GM12891 (cell line): ENCODE measurements at regions not wholly inside any gene's neighbourhood (a gene's known extent, or its start where the extent isn't known, plus 50 kb on each side); places are given as distances from the start of the nearest gene placed in this dataset.
A peak's percentile ranks its signal among the peaks of the same experiment; 100 is the strongest.

ENCODE experiments used
- DNase-seq: peaks from one replicate; pipeline ENCODE4 v3.0.0; 2011; ENCODE audit warnings: low spot score; ENCODE audit not compliant: insufficient read length
- FAIRE-seq: peaks from 2 replicates; lab custom pipeline; 2011; peaks lifted over from hg19 to GRCh38; lab: Jason Lieb, UNC
- PAX5 ChIP-seq: IDR thresholded peaks from 2 replicates; pipeline ENCODE4 v1.6.1; 2011; ENCODE audit warnings: low read length, moderate library complexity, mild to moderate bottlenecking; ENCODE audit not compliant: insufficient read depth, severe bottlenecking
- POLR2A ChIP-seq: IDR thresholded peaks from 2 replicates; pipeline ENCODE4 v1.6.1; 2011; ENCODE audit warnings: low read depth, low read length, control low read depth
- POLR2AphosphoS5 ChIP-seq: IDR thresholded peaks from 2 replicates; pipeline ENCODE4 v1.6.1; 2011; ENCODE audit warnings: low read depth, low read length, control low read depth
- POU2F2 ChIP-seq: IDR thresholded peaks from 2 replicates; pipeline ENCODE4 v1.6.1; 2011; ENCODE audit warnings: low read depth, mild to moderate bottlenecking, control low read depth, low read length, moderate library complexity
- SPI1 ChIP-seq: IDR thresholded peaks from 2 replicates; pipeline ENCODE4 v1.6.1; 2011; ENCODE audit warnings: low read depth, low read length, control low read depth
- TAF1 ChIP-seq: IDR thresholded peaks from 2 replicates; pipeline ENCODE4 v1.6.1; 2011; ENCODE audit warnings: low read depth, low read length, control low read depth

- no peak for FAIRE-seq
- DNase-seq, result no peak
These were observed 650.0 kb upstream of the ZNF608 start for GRCh38 chr5:125396462-125396861.

DNA sequence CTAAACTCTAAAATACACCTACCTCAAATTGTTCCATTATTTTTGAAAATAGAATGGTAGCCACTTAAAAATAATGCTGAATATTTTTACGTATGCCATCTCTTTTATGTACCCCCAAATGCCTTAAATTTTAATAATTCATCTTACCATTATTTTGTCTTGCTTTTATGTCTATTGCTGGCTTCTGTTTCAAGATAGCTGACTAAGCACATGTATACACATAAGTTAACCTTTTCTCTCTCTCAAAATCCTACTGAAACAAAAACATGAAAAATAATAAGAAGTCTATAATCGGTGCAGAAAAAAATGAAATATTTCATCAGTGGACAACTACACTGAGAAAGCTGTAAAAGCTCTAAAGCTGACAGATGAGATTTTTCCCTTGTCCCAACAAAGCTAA is 652.0 kb upstream of the ZNF608 start:
- no peak for FAIRE-seq
- TF ChIP-seq PAX5, result no peak
- no peak for TF ChIP-seq TAF1
- no peak for TF ChIP-seq POU2F2
- TF ChIP-seq POLR2A, result no peak
- TF ChIP-seq POLR2AphosphoS5, result no peak
- no peak for TF ChIP-seq SPI1
- DNase-seq, result no peak

More at GRCh38 chr5:125396462-125396861, 650.0 kb upstream of the ZNF608 start:
- TF ChIP-seq POLR2AphosphoS5, result no peak
- TF ChIP-seq POU2F2, result no peak
- no peak for TF ChIP-seq TAF1
- no peak for TF ChIP-seq SPI1

DNA sequence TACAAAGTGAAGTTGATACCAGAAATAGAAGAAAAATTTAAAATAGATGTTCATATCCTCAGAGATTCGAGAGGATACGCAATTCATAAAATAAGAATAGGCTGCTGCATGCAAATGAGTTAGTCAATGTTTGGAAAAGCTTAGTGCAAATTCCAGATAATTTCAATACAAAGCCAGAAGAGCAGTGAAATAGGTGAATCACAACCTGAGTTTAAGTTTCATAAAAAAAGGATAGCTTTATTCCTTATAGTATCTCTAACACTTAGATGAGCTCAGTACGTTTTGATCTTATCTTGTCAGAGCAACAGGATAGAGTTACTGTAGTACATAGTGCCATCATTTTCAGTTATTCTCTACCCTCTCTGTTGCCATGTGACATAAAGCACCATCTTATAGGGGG is 653.4 kb upstream of the ZNF608 start:
- no peak for FAIRE-seq
- TF ChIP-seq POU2F2, result no peak
- TF ChIP-seq SPI1, result no peak
- TF ChIP-seq POLR2A, result no peak
- no peak for TF ChIP-seq TAF1
- TF ChIP-seq POLR2AphosphoS5, result no peak
- no peak for TF ChIP-seq PAX5
- no peak for DNase-seq

GRCh38 chr5:125401724-125402622 is 655.5 kb upstream of the ZNF608 start:
- no peak for FAIRE-seq
- DNase-seq, result no peak
- no peak for TF ChIP-seq POLR2AphosphoS5
- no peak for TF ChIP-seq POU2F2
- TF ChIP-seq TAF1, result no peak
- no peak for TF ChIP-seq SPI1
- no peak for TF ChIP-seq POLR2A
- TF ChIP-seq PAX5, result no peak

DNA sequence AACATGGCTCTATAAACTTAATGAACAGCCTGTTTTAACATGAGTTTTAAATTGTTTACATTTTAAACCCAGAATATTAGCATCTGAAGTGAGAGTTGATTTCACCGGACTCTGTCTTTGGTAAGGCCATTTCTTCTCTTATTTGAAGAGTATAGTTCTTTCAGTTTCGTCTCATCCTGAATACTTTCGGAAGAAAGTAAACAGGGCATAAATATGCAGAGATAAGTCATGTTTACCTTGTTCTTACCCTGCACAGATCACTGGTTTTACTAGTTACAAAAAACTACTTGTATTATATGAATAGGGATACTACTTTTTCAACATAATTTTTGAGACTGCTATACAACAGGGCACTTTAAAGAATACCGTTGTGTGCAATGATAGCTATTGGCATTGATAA is 656.3 kb upstream of the ZNF608 start:
- FAIRE-seq, result no peak
- TF ChIP-seq POU2F2, result no peak
- no peak for TF ChIP-seq POLR2A
- no peak for TF ChIP-seq SPI1
- no peak for TF ChIP-seq POLR2AphosphoS5
- TF ChIP-seq TAF1, result no peak
- TF ChIP-seq PAX5, result no peak
- no peak for DNase-seq

DNA sequence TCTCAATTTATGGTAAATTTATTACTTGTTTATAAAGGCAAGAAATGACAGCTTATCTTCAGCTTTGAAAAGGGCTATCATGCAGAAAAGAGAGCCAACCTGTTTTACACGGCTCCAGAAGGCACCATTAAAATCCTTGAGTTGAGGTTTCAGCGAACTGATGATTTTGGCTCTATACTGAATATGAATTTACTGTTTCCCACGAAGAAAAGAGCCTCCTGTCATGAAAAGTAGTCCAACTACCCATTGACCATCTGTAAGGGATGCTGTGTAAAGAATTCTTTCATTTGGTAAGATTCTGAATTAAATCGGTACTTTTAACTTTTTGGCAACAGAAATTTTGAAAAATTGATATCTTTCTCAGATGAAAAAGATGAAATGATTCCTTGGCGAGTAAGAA is 657.6 kb upstream of the ZNF608 start:
- FAIRE-seq, result no peak

GRCh38 chr5:125408448-125409233 is 662.2 kb upstream of the ZNF608 start:
- FAIRE-seq (no peak), DNase-seq (no peak)
- TF ChIP-seq POU2F2, result no peak

More for the DNA sequence above, 657.6 kb upstream of the ZNF608 start:
- no peak for TF ChIP-seq TAF1
- no peak for TF ChIP-seq POU2F2
- TF ChIP-seq POLR2A, result no peak
- TF ChIP-seq SPI1, result no peak
- no peak for TF ChIP-seq PAX5
- no peak for TF ChIP-seq POLR2AphosphoS5
- no peak for DNase-seq

- DNase-seq (no peak), FAIRE-seq (no peak)
- TF ChIP-seq TAF1, result no peak
- TF ChIP-seq POLR2A, result no peak
- TF ChIP-seq PAX5, result no peak
- no peak for TF ChIP-seq SPI1
- TF ChIP-seq POU2F2, result no peak
- TF ChIP-seq POLR2AphosphoS5, result no peak
These were observed 662.9 kb upstream of the ZNF608 start for GRCh38 chr5:125409234-125409860.

- peak; percentile 76 for FAIRE-seq
- TF ChIP-seq TAF1 (no peak), PAX5 (no peak), POLR2A (no peak), SPI1 (no peak), POU2F2 (no peak), POLR2AphosphoS5 (no peak)
- DNase-seq, result no peak
These were observed 663.6 kb upstream of the ZNF608 start for GRCh38 chr5:125409861-125410536.
